Liver (tissue), 8 donors: ENCODE measurements at regions not wholly inside any gene's neighbourhood (a gene's known extent, or its start where the extent isn't known, plus 50 kb on each side); places are given as distances from the start of the nearest gene placed in this dataset.

Experiments
- DNase-seq: peaks from one replicate; pipeline ENCODE4 v3.0.0-alpha.2; 2017; ENCODE audit warnings: low spot score
- H3K27ac ChIP-seq, 2 donors: one replicate each; pipeline ENCODE4 v1.7.0; 2013; ENCODE audit warnings: inconsistent platforms in 2 of 2, low read length in 2 of 2, control low read depth in 1 of 2, low read depth in 1 of 2, mild to moderate bottlenecking in 1 of 2
- H3K27me3 ChIP-seq, 4 donors: one replicate each; pipeline versions ENCODE4 v1.6.1 to v1.7.0; 2013; ENCODE audit warnings: low read length in 3 of 4, inconsistent platforms in 1 of 4, mild to moderate bottlenecking in 1 of 4, moderate library complexity in 1 of 4; ENCODE audit not compliant: control insufficient read depth in 4 of 4, insufficient read depth in 4 of 4
- H3K36me3 ChIP-seq, 4 donors: one replicate each; pipeline versions ENCODE4 v1.6.1 to v1.7.0; 2013; ENCODE audit warnings: low read length in 3 of 4, mild to moderate bottlenecking in 3 of 4, low read depth in 1 of 4, moderate library complexity in 1 of 4; ENCODE audit not compliant: control insufficient read depth in 4 of 4, insufficient read depth in 3 of 4
- H3K4me1 ChIP-seq, 4 donors: one replicate each; pipeline versions ENCODE4 v1.6.1 to v1.7.0; 2013; ENCODE audit warnings: low read length in 3 of 4, mild to moderate bottlenecking in 3 of 4, moderate library complexity in 1 of 4; ENCODE audit not compliant: control insufficient read depth in 4 of 4, insufficient read depth in 4 of 4
- H3K4me3 ChIP-seq, 3 donors: one replicate each; pipeline versions ENCODE4 v1.6.1 to v1.7.0; 2013; ENCODE audit warnings: low read length in 3 of 3, control low read depth in 1 of 3, low read depth in 1 of 3, mild to moderate bottlenecking in 1 of 3
- H3K9ac ChIP-seq, 2 donors: one replicate each; pipeline ENCODE4 v1.7.0; 2013; ENCODE audit warnings: low read length in 2 of 2, mild to moderate bottlenecking in 2 of 2, moderate library complexity in 2 of 2, control low read depth in 1 of 2, low read depth in 1 of 2
- H3K9me3 ChIP-seq, 4 donors: one replicate each; pipeline versions ENCODE4 v1.6.1 to v1.7.0; 2013; ENCODE audit warnings: low read length in 3 of 4; ENCODE audit not compliant: control insufficient read depth in 4 of 4
- EGR1 ChIP-seq, 2 donors: IDR thresholded peaks; 2 replicates each; pipeline ENCODE4 v1.6.1; 2016 to 2018; ENCODE audit warnings: antibody characterized with exemption in 2 of 2, low read depth in 2 of 2
- FOXA1 ChIP-seq: IDR thresholded peaks from 2 replicates; pipeline ENCODE4 v1.6.1; 2016; ENCODE audit warnings: antibody characterized with exemption
- FOXA2 ChIP-seq: IDR thresholded peaks from 2 replicates; pipeline ENCODE4 v1.6.1; 2016; ENCODE audit warnings: antibody characterized with exemption
- GABPA ChIP-seq, 2 donors: IDR thresholded peaks in 1 of 2; conservative IDR thresholded peaks in 1 of 2; 2 replicates each; pipeline ENCODE4 v1.6.1; 2016; ENCODE audit warnings: antibody characterized with exemption in 2 of 2, mild to moderate bottlenecking in 1 of 2, moderate library complexity in 1 of 2
- HNF4A ChIP-seq, 2 donors: conservative IDR thresholded peaks; 2 replicates each; pipeline ENCODE4 v1.6.1; 2016; ENCODE audit warnings: antibody characterized with exemption in 2 of 2, mild to moderate bottlenecking in 2 of 2
- HNF4G ChIP-seq: IDR thresholded peaks from 2 replicates; pipeline ENCODE4 v1.6.1; 2016; ENCODE audit warnings: antibody characterized with exemption
- JUND ChIP-seq, 2 donors: IDR thresholded peaks; 2 replicates each; pipeline ENCODE4 v1.6.1; 2016; ENCODE audit warnings: antibody characterized with exemption in 2 of 2
- RAD21 ChIP-seq, 2 donors: IDR thresholded peaks; 2 replicates each; pipeline ENCODE4 v1.6.1; 2016; ENCODE audit warnings: antibody characterized with exemption in 2 of 2, mild to moderate bottlenecking in 2 of 2
- RXRA ChIP-seq, 2 donors: IDR thresholded peaks; 2 replicates each; pipeline ENCODE4 v1.6.1; 2017 to 2018; ENCODE audit warnings: antibody characterized with exemption in 2 of 2, mild to moderate bottlenecking in 1 of 2
- SP1 ChIP-seq: IDR thresholded peaks from 2 replicates; pipeline ENCODE4 v1.6.1; 2018; ENCODE audit warnings: antibody characterized with exemption, mild to moderate bottlenecking
- TAF1 ChIP-seq: conservative IDR thresholded peaks from 2 replicates; pipeline ENCODE4 v1.6.1; 2016; ENCODE audit warnings: antibody characterized with exemption, mild to moderate bottlenecking
- YY1 ChIP-seq: IDR thresholded peaks from 2 replicates; pipeline ENCODE4 v1.6.1; 2016; ENCODE audit warnings: antibody characterized with exemption, mild to moderate bottlenecking
- WGBS: extraction: QIAGEN DNeasy Blood & Tissue Kit; methylation state at CpG from one replicate; pipeline ENCODE4 v1.1.7; 2013; 5-methylcytosine and 5-hydroxymethylcytosine counted together
- TF ChIP-seq, protein P1 (sequence below): IDR thresholded peaks from 2 replicates; pipeline ENCODE4 v1.6.1; 2016; ENCODE audit warnings: antibody characterized with exemption
- TF ChIP-seq, protein P2 (sequence below): IDR thresholded peaks from 2 replicates; pipeline ENCODE4 v1.6.1; 2016; ENCODE audit warnings: antibody characterized with exemption, mild to moderate bottlenecking
- TF ChIP-seq, protein P3 (sequence below): IDR thresholded peaks from 2 replicates; pipeline ENCODE4 v1.6.1; 2016; ENCODE audit warnings: antibody characterized with exemption
- TF ChIP-seq, protein P4 (sequence below): fragments of 150-350 bp; IDR thresholded peaks from 2 replicates; pipeline ENCODE4 v1.5.1; 2017; ENCODE audit warnings: improper control_type of control experiment, low read depth, low read length; ENCODE audit not compliant: missing input control
- TF ChIP-seq, protein P5 (sequence below): IDR thresholded peaks from 2 replicates; pipeline ENCODE4 v1.6.1; 2016; ENCODE audit warnings: antibody characterized with exemption
- donor health status: healthy.
- donor health status: healthy.
- donor health status: healthy.
- donor health status: healthy.
- donor health status: healthy.

DNA sequence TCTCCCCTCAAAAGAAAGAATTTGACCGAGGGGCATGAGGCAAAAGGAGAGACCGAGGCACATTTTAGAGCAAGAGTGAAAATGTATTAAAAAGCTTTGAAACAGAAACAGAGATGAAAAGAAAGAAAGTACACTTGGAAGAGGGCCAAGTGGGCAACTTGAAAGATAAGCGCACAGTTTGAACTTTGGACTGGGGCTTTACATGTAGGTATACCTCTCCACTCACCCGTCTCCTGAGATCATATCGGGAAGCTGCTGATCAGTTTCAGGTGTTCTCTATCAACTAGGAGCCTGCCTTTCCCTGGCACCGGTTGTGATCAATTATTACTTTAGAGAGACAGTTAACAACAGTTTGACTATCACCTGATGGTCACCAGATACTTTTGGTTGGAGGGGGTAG, 2666.5 kb downstream of the ARAP2 start:
- no peak overlapping the region for H3K9ac ChIP-seq
- H3K36me3 ChIP-seq: no peaks in the 10 kb centered on the region
- no peaks in the 10 kb centered on the region for H3K27me3 ChIP-seq
- H3K4me1 ChIP-seq: no peaks in the 10 kb centered on the region
- no peak overlapping the region for H3K4me3 ChIP-seq
- TF ChIP-seq FOXA2: no peak
- no peak for TF ChIP-seq RAD21 (IDR thresholded peaks at IDR 0.05)
- no peak for TF ChIP-seq YY1
- TF ChIP-seq, protein P1, sequence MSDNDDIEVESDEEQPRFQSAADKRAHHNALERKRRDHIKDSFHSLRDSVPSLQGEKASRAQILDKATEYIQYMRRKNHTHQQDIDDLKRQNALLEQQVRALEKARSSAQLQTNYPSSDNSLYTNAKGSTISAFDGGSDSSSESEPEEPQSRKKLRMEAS: no peak
- TF ChIP-seq EGR1 (IDR thresholded peaks at IDR 0.05; ENCODE audit: low read depth in 2 of 2): no peak
- TF ChIP-seq, protein P2, sequence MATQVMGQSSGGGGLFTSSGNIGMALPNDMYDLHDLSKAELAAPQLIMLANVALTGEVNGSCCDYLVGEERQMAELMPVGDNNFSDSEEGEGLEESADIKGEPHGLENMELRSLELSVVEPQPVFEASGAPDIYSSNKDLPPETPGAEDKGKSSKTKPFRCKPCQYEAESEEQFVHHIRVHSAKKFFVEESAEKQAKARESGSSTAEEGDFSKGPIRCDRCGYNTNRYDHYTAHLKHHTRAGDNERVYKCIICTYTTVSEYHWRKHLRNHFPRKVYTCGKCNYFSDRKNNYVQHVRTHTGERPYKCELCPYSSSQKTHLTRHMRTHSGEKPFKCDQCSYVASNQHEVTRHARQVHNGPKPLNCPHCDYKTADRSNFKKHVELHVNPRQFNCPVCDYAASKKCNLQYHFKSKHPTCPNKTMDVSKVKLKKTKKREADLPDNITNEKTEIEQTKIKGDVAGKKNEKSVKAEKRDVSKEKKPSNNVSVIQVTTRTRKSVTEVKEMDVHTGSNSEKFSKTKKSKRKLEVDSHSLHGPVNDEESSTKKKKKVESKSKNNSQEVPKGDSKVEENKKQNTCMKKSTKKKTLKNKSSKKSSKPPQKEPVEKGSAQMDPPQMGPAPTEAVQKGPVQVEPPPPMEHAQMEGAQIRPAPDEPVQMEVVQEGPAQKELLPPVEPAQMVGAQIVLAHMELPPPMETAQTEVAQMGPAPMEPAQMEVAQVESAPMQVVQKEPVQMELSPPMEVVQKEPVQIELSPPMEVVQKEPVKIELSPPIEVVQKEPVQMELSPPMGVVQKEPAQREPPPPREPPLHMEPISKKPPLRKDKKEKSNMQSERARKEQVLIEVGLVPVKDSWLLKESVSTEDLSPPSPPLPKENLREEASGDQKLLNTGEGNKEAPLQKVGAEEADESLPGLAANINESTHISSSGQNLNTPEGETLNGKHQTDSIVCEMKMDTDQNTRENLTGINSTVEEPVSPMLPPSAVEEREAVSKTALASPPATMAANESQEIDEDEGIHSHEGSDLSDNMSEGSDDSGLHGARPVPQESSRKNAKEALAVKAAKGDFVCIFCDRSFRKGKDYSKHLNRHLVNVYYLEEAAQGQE: no peak
- no peak for TF ChIP-seq TAF1
- no peaks in the 10 kb centered on the region for H3K9me3 ChIP-seq
- WGBS: 77% methylated on average over 6 of the region's 6 CpGs
- no peak overlapping the region for H3K27ac ChIP-seq
- no peak for DNase-seq

DNA sequence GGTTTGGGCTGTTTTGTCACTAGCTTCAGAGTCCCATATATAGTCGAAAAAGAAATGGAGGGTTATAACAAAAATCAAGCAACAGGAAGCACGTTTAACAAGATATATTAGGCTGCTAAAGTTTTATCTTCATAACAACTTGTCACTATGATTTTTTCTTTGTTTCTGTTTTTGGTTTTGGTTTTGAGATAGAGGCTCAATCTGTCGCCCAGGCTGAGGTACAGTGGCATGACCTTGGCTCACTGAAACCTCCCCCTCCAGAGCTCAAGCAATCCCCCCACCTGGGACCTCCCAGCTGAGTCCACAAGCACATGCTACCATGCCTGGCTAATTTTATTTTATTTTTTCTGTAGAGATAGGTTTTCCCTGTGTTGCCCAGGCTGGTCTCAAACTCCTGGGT, 2664.4 kb downstream of the ARAP2 start:
- Histone ChIP-seq H3K4me3 (no peak overlapping the region), H3K36me3 (no peaks in the 10 kb centered on the region), H3K27ac (no peak overlapping the region), H3K4me1 (no peaks in the 10 kb centered on the region), H3K9ac (no peak overlapping the region), H3K9me3 (no peaks in the 10 kb centered on the region), H3K27me3 (no peaks in the 10 kb centered on the region)
- WGBS: 48% methylated on average over 3 of the region's 3 CpGs
- no peak for DNase-seq
- TF ChIP-seq, protein P3, sequence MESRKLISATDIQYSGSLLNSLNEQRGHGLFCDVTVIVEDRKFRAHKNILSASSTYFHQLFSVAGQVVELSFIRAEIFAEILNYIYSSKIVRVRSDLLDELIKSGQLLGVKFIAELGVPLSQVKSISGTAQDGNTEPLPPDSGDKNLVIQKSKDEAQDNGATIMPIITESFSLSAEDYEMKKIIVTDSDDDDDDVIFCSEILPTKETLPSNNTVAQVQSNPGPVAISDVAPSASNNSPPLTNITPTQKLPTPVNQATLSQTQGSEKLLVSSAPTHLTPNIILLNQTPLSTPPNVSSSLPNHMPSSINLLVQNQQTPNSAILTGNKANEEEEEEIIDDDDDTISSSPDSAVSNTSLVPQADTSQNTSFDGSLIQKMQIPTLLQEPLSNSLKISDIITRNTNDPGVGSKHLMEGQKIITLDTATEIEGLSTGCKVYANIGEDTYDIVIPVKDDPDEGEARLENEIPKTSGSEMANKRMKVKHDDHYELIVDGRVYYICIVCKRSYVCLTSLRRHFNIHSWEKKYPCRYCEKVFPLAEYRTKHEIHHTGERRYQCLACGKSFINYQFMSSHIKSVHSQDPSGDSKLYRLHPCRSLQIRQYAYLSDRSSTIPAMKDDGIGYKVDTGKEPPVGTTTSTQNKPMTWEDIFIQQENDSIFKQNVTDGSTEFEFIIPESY: no peak
- TF ChIP-seq SP1 (no peak), FOXA2 (no peak), FOXA1 (no peak), HNF4G (no peak), EGR1 (IDR thresholded peaks at IDR 0.05; ENCODE audit: low read depth in 2 of 2) (no peak), RXRA (IDR thresholded peaks at IDR 0.05) (no peak)
- TF ChIP-seq, protein P1: no peak

DNA sequence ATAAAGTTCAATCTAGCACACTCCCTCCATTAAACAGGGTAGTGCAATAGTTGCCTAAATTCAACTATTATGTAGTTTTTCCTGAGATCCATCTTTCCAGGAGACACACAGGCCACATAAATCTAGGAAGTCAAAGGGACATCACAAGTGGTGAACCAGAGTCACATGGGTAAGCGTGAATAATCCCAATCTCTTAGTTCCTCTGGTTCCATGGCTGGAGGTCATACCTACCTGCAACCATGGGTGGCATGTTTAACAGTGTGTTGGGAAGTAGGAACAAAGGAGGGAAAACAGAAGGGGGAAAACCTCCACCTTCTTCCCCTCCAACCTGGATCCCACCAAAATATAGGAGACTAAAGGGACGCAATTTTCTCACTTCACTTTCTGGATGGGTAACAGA, 2651.6 kb downstream of the ARAP2 start:
- 88% methylated on average over 2 of the region's 2 CpGs for WGBS
- no peak for DNase-seq
- Histone ChIP-seq H3K9ac (no peak overlapping the region), H3K36me3 (no peaks in the 10 kb centered on the region), H3K27me3 (no peaks in the 10 kb centered on the region), H3K4me3 (peak overlapping the region in 1 of 3 donors; percentile 28), H3K27ac (no peak overlapping the region), H3K9me3 (peaks cover 9 to 29% (median 22%) of the 10 kb centered on the region in 4 donors), H3K4me1 (no peaks in the 10 kb centered on the region)
- no peak for TF ChIP-seq RAD21 (IDR thresholded peaks at IDR 0.05)
- TF ChIP-seq FOXA1: no peak
- TF ChIP-seq TAF1: no peak
- TF ChIP-seq, protein P3: no peak
- TF ChIP-seq EGR1 (IDR thresholded peaks at IDR 0.05; ENCODE audit: low read depth in 2 of 2): no peak
- no peak for TF ChIP-seq GABPA (IDR thresholded peaks at IDR 0.05 in 1 of 2, conservative IDR thresholded peaks at IDR 0.05 in 1 of 2)
- TF ChIP-seq HNF4A (conservative IDR thresholded peaks at IDR 0.05): no peak
- TF ChIP-seq, protein P1: no peak
- no peak for TF ChIP-seq YY1
- no peak for TF ChIP-seq HNF4G
- TF ChIP-seq, protein P4, sequence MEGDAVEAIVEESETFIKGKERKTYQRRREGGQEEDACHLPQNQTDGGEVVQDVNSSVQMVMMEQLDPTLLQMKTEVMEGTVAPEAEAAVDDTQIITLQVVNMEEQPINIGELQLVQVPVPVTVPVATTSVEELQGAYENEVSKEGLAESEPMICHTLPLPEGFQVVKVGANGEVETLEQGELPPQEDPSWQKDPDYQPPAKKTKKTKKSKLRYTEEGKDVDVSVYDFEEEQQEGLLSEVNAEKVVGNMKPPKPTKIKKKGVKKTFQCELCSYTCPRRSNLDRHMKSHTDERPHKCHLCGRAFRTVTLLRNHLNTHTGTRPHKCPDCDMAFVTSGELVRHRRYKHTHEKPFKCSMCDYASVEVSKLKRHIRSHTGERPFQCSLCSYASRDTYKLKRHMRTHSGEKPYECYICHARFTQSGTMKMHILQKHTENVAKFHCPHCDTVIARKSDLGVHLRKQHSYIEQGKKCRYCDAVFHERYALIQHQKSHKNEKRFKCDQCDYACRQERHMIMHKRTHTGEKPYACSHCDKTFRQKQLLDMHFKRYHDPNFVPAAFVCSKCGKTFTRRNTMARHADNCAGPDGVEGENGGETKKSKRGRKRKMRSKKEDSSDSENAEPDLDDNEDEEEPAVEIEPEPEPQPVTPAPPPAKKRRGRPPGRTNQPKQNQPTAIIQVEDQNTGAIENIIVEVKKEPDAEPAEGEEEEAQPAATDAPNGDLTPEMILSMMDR: no peak
- TF ChIP-seq, protein P5, sequence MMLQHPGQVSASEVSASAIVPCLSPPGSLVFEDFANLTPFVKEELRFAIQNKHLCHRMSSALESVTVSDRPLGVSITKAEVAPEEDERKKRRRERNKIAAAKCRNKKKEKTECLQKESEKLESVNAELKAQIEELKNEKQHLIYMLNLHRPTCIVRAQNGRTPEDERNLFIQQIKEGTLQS: no peak
- no peak for TF ChIP-seq FOXA2
- no peak for TF ChIP-seq SP1
- no peak for TF ChIP-seq JUND (IDR thresholded peaks at IDR 0.05)
